Activated gamma-delta T cell (primary cell): ENCODE measurements at regions not wholly inside any gene's neighbourhood (a gene's known extent, or its start where the extent isn't known, plus 50 kb on each side); places are given as distances from the start of the nearest gene placed in this dataset.

ENCODE experiments used
- DNase-seq: peaks from one replicate; lab custom pipeline; 2025; lab: John Stamatoyannopoulos, UW

DNA sequence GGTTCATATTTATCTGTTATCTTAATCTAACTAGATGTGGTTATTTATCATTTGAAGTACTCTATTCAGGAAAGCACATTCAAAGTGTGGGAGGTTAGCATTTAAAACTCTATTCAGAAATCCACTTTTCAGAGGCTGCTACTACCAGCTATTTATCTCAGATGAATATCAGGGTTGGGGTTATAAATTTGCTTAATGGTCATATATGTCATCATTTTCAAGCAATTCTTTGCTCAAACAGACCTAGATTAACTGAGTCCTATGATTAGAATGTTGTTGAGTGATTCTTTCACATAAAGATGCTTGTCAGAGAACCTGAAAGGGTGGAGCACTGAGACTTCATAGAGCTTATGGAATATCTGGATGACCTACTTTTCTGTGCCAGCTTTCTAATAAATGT, 436.9 kb upstream of the TGFBR2 start:
- DNase-seq: no peak

GRCh38 chr3:30170681-30171438, 435.5 kb upstream of the TGFBR2 start:
- DNase-seq: no peak

DNA sequence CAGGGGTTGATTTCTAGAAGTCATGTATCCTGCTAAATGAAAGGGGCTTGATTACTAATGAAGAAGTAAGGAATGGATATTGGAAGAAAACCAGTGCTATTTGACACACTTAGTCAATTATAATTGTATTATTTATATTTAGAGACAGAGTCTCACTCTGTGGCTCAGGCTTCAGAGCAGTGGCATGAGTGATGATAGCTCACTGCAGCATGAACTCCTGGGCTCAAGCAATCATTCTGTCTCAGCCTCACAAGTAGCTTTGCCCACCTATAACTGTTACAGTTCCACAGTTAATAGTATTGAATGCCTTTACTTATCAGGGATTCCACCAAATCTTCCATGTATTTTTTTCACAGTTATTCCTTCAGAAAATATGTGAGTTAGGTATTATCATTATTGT, 432.0 kb upstream of the TGFBR2 start:
- DNase-seq: no peak

- no peak for DNase-seq
Observed at GRCh38 chr3:30180310-30181177, 425.9 kb upstream of the TGFBR2 start.

GRCh38 chr3:30181178-30181465, 425.3 kb upstream of the TGFBR2 start:
- DNase-seq: no peak

GRCh38 chr3:30181581-30181980, 424.8 kb upstream of the TGFBR2 start:
- no peak for DNase-seq

GRCh38 chr3:30183421-30183820, 423.0 kb upstream of the TGFBR2 start:
- DNase-seq: no peak

DNA sequence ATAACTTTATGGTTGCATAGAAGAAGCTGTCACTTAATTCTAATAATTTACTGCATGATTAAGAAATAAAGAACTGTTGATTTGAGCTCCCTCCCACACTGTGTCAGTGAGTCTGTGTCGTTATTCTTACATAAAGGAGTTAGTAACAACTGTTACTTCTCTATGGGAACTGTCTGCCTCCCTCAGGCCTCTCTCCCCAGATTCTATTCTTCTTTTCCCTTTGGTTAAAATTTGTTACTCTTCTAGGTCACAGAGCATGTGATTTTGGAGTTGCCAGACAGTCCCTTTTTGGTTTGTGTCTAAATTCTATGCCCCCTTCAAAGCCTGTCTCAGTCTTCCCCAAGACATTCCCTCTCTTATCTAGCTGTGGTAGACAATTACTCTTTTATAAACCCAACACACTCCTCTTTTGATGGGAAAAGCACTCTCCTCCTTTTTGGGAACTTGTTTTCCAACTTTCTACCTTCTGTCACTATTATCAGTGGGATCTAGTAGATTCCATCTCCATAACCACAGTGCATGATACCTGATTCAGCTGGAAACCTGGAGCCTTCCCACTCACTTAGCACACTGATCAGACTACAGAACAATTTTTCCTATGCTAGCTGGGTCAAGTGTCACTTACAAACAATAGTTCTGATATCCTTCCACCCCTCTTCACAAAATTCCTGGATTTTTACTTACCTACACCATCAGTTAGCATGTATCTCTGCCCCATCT, 422.1 kb upstream of the TGFBR2 start:
- DNase-seq: no peak

GRCh38 chr3:30185872-30186271, 420.5 kb upstream of the TGFBR2 start:
- no peak for DNase-seq

- DNase-seq: no peak
Observed at GRCh38 chr3:30186741-30187219, 419.6 kb upstream of the TGFBR2 start.

- DNase-seq: no peak
Observed at GRCh38 chr3:30187366-30187765, 419.0 kb upstream of the TGFBR2 start.

DNA sequence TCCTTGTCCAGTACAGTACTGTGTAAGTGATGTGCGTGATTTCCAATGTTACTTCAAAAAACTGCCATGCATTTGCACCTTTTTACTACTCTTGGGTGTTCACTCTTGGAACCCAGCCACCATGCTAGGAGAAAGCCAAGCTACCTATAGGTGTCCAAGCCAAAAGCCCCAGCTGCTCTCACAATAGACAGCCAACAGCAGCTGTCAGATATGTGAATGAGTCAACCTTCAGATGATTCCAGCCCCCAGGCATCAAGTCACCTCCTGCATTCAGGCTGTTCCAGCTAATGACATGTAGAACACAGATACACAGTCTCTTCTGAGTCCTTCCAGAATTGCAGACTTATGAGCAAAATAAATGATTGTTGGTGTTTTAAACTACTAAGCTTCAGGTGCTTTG, 417.7 kb upstream of the TGFBR2 start:
- no peak for DNase-seq

GRCh38 chr3:30189900-30190299, 416.5 kb upstream of the TGFBR2 start:
- DNase-seq: no peak

- DNase-seq: no peak
Observed at GRCh38 chr3:30193625-30194044, 412.8 kb upstream of the TGFBR2 start.

GRCh38 chr3:30195352-30195751, 411.0 kb upstream of the TGFBR2 start:
- DNase-seq: no peak

GRCh38 chr3:30198162-30198561, 408.2 kb upstream of the TGFBR2 start:
- DNase-seq: no peak

- DNase-seq: peak; percentile 5
Observed at GRCh38 chr3:30199096-30199759, 407.2 kb upstream of the TGFBR2 start.

DNA sequence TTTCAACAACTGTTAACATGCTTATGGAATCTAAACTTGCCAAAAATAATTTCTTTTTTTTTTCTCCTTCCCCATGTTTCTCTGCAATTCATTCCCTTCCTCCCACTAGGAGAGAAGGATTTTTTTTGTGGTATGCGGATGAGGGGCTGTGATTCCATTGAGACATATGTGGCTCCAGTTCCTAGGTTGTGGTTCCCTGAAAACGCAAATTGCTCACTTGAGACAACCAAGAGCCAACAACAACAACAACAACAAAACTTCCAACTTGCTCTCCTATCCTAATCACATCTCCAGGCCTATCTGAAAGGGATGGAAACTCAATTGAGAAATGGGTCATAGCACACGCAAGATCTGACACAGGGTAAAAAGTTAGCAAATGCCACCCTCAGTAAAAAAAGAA, 406.5 kb upstream of the TGFBR2 start:
- no peak for DNase-seq

GRCh38 chr3:30201715-30202114, 404.7 kb upstream of the TGFBR2 start:
- DNase-seq: no peak

DNA sequence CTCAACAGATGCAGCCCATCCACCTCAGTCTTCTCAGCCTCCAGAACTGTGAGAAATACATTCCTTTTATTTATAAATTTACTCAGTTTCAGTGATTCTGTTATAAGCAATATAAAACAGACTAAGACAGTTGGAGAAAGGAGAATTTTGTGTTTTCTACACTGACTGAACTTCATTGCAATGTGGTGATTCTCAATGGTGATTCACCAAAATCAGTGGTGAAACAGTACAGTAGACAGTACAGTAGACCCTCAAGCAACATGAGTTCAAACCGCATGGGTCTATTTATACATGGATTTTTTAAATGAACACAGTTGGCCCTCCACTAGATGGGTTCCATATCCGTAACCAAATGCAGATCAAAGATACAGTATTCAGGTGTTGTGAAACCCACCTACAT, 403.1 kb upstream of the TGFBR2 start:
- DNase-seq: no peak

DNA sequence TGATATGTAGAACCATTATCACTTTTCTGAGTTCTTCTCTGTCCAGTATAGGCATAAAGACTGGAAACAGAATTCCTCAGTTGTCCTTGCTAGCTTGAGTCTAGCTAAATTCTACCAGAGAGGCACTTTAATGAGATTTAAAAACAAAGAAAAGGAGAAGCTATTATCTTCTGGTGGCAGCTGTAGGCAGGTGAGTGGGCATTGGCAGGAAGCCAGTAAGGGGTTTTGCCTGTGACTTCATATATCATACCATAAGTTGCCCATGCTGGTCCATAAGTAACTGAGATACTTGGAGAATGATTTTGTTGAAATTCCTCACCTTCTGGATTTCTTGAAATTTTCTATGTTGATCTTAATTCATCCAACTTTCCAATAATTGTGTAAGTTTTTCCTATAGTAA, 402.3 kb upstream of the TGFBR2 start:
- no peak for DNase-seq

GRCh38 chr3:30206051-30206450, 400.4 kb upstream of the TGFBR2 start:
- no peak for DNase-seq
